DOHH2 (cell line): ENCODE measurements at regions not wholly inside any gene's neighbourhood (a gene's known extent, or its start where the extent isn't known, plus 50 kb on each side); places are given as distances from the start of the nearest gene placed in this dataset.

Experiments
- H3F3A ChIP-seq: fragments of 200-600 bp; sonication (generic), shearing (Covaris generic); 2 replicates; pipeline ENCODE4 v1.6.0; 2016; ENCODE audit warnings: antibody characterized with exemption, mild to moderate bottlenecking; ENCODE audit not compliant: control insufficient read depth, insufficient read depth
- H3K27ac ChIP-seq: fragments of 200-600 bp; sonication (generic); 2 replicates; pipeline ENCODE4 v1.5.1; 2014; ENCODE audit warnings: low read depth, mild to moderate bottlenecking, low read length, moderate library complexity
- H3K27me3 ChIP-seq: fragments of 200-600 bp; sonication (generic); 2 replicates; pipeline ENCODE4 v1.6.1; 2014; ENCODE audit warnings: mild to moderate bottlenecking, low read length, mixed read lengths; ENCODE audit not compliant: control insufficient read depth
- H3K36me3 ChIP-seq: fragments of 200-600 bp; sonication (generic); 2 replicates; pipeline ENCODE4 v1.6.1; 2014; ENCODE audit warnings: mild to moderate bottlenecking, low read length, moderate library complexity, mixed read lengths; ENCODE audit not compliant: control insufficient read depth
- H3K4me1 ChIP-seq: fragments of 200-600 bp; sonication (generic); 2 replicates; pipeline ENCODE4 v1.6.1; 2014; ENCODE audit warnings: mild to moderate bottlenecking, low read length, mixed read lengths; ENCODE audit not compliant: control insufficient read depth
- H3K4me2 ChIP-seq: fragments of 200-600 bp; sonication (generic); 2 replicates; pipeline ENCODE4 v1.6.0; 2014; ENCODE audit warnings: mild to moderate bottlenecking, low read length, moderate library complexity
- H3K4me3 ChIP-seq: fragments of 200-600 bp; sonication (generic); 2 replicates; pipeline ENCODE4 v1.5.1; 2014; ENCODE audit warnings: mild to moderate bottlenecking, low read length, mixed read lengths
- H3K79me2 ChIP-seq: fragments of 200-600 bp; sonication (generic); 2 replicates; pipeline ENCODE4 v1.6.1; 2014; ENCODE audit warnings: mild to moderate bottlenecking, low read length, mixed read lengths; ENCODE audit not compliant: control insufficient read depth
- H3K9me2 ChIP-seq: fragments of 200-600 bp; sonication (generic); replicated peaks from 2 replicates; pipeline ENCODE4 v1.6.1; 2014; ENCODE audit warnings: mild to moderate bottlenecking, low read length, mixed read lengths; ENCODE audit not compliant: control insufficient read depth
- H3K9me3 ChIP-seq: fragments of 200-600 bp; sonication (generic); 2 replicates; pipeline ENCODE4 v1.6.1; 2014; ENCODE audit warnings: antibody characterized with exemption, low read length, mixed read lengths; ENCODE audit not compliant: control insufficient read depth, insufficient read depth
- H4K20me1 ChIP-seq: fragments of 200-600 bp; sonication (generic); 2 replicates; pipeline ENCODE4 v1.6.0; 2014; ENCODE audit warnings: low read depth, mild to moderate bottlenecking, antibody characterized with exemption, low read length, moderate library complexity; ENCODE audit not compliant: control insufficient read depth, insufficient read depth
- EZH2phosphoT487 ChIP-seq: fragments of 200-600 bp; sonication (generic); IDR thresholded peaks from 2 replicates; pipeline ENCODE4 v1.6.1; 2017; ENCODE audit warnings: borderline replicate concordance, mild to moderate bottlenecking, antibody characterized with exemption, low read length, moderate library complexity, mixed read lengths
- TF ChIP-seq, protein P1 (sequence below): fragments of 200-600 bp; sonication (generic); IDR thresholded peaks from one replicate; pipeline ENCODE4 v1.5.1; 2014; ENCODE audit warnings: antibody characterized with exemption, mild to moderate bottlenecking, low read depth, low read length; ENCODE audit not compliant: poor library complexity, severe bottlenecking

DNA sequence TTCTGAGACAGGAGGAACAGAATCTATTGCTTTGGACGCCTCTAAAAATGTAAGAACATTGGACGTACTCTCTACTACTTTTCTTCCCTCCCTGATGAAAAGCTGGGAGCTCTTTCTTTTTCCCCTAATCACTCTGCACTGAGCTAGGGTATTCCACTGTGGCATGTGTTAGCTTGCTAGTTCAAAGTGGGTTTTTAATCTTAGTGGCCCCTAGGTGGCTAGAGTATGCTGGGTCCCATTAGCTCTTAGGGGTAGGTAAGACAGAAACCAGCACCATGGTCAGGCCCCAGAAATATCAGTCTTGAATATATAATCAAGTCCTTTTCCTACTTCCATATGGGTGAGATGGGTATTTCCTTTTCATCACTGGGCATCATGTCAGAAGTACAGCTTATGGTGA, 945.2 kb upstream of the PTPRD start:
- no peaks in the 10 kb centered on the region for H4K20me1 ChIP-seq
- no peaks in the 10 kb centered on the region for H3K27me3 ChIP-seq
- no peak overlapping the region for H3K4me3 ChIP-seq
- no peaks in the 10 kb centered on the region for H3K79me2 ChIP-seq
- H3F3A ChIP-seq, result no peaks in the 10 kb centered on the region
- no peak overlapping the region for H3K27ac ChIP-seq
- H3K4me2 ChIP-seq, result no peak overlapping the region
- no peaks in the 10 kb centered on the region for H3K4me1 ChIP-seq
- no peaks in the 10 kb centered on the region for H3K9me2 ChIP-seq
- no peaks in the 10 kb centered on the region for H3K36me3 ChIP-seq
- TF ChIP-seq, protein P1, sequence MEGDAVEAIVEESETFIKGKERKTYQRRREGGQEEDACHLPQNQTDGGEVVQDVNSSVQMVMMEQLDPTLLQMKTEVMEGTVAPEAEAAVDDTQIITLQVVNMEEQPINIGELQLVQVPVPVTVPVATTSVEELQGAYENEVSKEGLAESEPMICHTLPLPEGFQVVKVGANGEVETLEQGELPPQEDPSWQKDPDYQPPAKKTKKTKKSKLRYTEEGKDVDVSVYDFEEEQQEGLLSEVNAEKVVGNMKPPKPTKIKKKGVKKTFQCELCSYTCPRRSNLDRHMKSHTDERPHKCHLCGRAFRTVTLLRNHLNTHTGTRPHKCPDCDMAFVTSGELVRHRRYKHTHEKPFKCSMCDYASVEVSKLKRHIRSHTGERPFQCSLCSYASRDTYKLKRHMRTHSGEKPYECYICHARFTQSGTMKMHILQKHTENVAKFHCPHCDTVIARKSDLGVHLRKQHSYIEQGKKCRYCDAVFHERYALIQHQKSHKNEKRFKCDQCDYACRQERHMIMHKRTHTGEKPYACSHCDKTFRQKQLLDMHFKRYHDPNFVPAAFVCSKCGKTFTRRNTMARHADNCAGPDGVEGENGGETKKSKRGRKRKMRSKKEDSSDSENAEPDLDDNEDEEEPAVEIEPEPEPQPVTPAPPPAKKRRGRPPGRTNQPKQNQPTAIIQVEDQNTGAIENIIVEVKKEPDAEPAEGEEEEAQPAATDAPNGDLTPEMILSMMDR, result no peak
- TF ChIP-seq EZH2phosphoT487, result no peak
- no peaks in the 10 kb centered on the region for H3K9me3 ChIP-seq

DNA sequence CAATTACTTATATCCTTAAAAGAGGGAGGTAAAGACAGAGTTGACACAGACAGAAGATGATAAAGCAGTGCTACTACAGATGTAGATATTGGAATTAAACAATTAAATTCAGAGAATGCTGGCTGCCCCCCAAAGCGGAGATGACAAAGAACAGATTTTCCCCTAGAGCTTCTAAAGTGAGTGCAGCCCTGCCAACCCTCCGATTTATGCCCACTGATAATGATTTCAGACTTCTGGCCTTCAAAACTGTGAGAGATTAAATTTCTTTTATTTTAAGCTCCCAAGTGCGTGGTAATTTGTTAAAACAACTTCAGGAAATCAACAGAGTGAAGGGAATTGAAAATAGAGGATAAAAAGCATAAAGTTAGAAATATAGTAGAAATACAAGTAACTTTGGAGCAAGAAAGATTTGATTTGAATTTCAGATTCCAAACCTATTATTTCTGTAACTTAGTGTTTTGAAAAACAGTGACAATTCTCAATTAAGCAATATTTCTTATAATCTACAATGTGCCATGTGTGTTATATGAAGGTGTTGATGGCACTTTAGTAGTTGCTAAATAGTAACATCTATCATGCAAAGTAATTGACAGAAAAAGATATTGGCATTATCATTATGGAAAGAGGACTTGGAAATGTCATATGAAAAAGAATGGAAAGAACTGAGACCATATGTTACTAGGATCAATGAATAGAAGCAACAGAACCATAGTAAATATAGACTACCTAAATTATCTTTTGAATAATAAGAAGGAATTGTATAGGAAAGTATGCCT, 946.4 kb upstream of the PTPRD start:
- no peak overlapping the region for H3K27ac ChIP-seq
- no peak overlapping the region for H3K4me2 ChIP-seq
- H3K27me3 ChIP-seq, result no peaks in the 10 kb centered on the region
- H3F3A ChIP-seq, result no peaks in the 10 kb centered on the region
- TF ChIP-seq, protein P1, result no peak
- TF ChIP-seq EZH2phosphoT487, result no peak
- H3K9me3 ChIP-seq, result no peaks in the 10 kb centered on the region
- no peaks in the 10 kb centered on the region for H4K20me1 ChIP-seq
- no peaks in the 10 kb centered on the region for H3K4me1 ChIP-seq
- no peaks in the 10 kb centered on the region for H3K9me2 ChIP-seq
- H3K4me3 ChIP-seq, result no peak overlapping the region
- no peaks in the 10 kb centered on the region for H3K36me3 ChIP-seq
- H3K79me2 ChIP-seq, result no peaks in the 10 kb centered on the region

DNA sequence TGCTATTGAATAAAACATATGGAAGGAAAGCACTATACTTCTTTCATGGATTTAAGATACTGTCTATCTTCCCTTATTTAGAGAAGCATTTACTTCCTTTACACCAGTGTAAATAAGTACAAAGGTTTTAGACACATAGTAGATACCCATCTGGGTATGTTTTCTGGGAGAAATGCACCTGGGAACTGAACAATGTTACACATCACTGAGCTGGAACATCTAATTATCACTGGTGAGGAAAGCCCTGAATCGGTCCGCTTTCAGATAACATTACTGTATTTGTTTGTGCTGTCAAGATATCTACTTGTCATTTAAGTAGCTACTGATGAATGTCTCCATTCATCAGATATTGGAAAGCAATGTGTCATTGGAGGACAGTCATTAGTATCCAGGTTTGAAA, 964.7 kb upstream of the PTPRD start:
- no peak overlapping the region for H3K27ac ChIP-seq
- no peaks in the 10 kb centered on the region for H3K9me3 ChIP-seq
- no peaks in the 10 kb centered on the region for H3F3A ChIP-seq
- H3K4me2 ChIP-seq, result no peak overlapping the region
- H3K4me3 ChIP-seq, result no peak overlapping the region
- no peaks in the 10 kb centered on the region for H3K36me3 ChIP-seq
- no peaks in the 10 kb centered on the region for H3K79me2 ChIP-seq
- H4K20me1 ChIP-seq, result no peaks in the 10 kb centered on the region
- H3K27me3 ChIP-seq, result no peaks in the 10 kb centered on the region
- no peaks in the 10 kb centered on the region for H3K9me2 ChIP-seq
- no peaks in the 10 kb centered on the region for H3K4me1 ChIP-seq
- no peak for TF ChIP-seq EZH2phosphoT487
- TF ChIP-seq, protein P1, result no peak

DNA sequence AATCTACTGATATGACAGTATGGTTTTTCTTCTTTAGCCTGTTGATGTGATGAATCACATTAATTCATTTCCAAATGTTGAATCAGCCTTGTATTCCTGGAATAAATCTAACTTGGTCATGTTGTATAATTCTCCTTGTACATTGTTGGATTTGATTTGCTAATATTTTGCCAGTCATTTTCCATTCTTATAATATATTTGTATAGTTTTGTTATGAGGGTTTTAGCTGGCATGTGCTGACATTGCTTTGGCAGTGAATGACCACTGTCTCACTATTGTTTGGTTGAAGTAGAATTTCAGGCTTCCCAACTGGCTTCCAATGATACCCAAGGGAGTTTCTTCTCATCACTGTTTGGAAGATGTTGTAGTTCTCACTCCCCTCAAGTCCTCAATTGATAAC, 983.0 kb upstream of the PTPRD start:
- no peaks in the 10 kb centered on the region for H3K36me3 ChIP-seq
- H3K9me3 ChIP-seq, result no peaks in the 10 kb centered on the region
- H3K9me2 ChIP-seq, result no peaks in the 10 kb centered on the region
- TF ChIP-seq, protein P1, result no peak
- TF ChIP-seq EZH2phosphoT487, result no peak
- H3K4me3 ChIP-seq, result no peak overlapping the region
- no peak overlapping the region for H3K4me2 ChIP-seq
- H3F3A ChIP-seq, result no peaks in the 10 kb centered on the region
- no peaks in the 10 kb centered on the region for H3K27me3 ChIP-seq
- H3K4me1 ChIP-seq, result no peaks in the 10 kb centered on the region
- no peaks in the 10 kb centered on the region for H4K20me1 ChIP-seq
- no peaks in the 10 kb centered on the region for H3K79me2 ChIP-seq
- H3K27ac ChIP-seq, result no peak overlapping the region
